Fibroblast of the aortic adventitia (primary cell): ENCODE measurements at regions not wholly inside any gene's neighbourhood (a gene's known extent, or its start where the extent isn't known, plus 50 kb on each side); places are given as distances from the start of the nearest gene placed in this dataset.

Source experiments
- DNase-seq: peaks from one replicate; pipeline ENCODE4 v3.0.0-alpha.2; 2010; ENCODE audit warnings: low read depth
- H3K4me3 ChIP-seq: 2 replicates; pipeline ENCODE4 v1.5.1; 2011; ENCODE audit warnings: low read depth, mild to moderate bottlenecking, control low read depth, low read length, moderate library complexity
- CTCF ChIP-seq: IDR thresholded peaks from 2 replicates; pipeline ENCODE4 v1.5.1; 2011; ENCODE audit warnings: mild to moderate bottlenecking, low read length, control low read depth, inconsistent platforms; ENCODE audit not compliant: insufficient read depth

DNA sequence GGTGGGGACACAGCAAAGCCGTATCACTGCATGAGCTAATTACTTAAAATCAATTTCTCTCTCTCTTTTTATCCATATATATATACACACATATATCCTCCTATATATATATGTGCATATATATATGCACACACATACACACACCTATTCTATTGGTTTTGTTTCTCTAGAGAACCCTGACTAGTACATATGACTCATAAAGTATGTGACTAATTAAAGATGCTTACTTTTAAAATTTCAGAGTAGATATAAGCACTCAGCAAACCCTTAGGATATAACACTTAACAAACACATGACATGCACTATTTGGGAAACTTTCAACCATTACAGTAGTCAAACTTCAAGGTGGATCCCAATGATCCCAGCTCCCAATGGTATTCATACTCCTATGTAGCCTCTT lies 732.6 kb downstream of the ROBO2 start:
- H3K4me3 ChIP-seq: no peak overlapping the region
- no peak for DNase-seq
- TF ChIP-seq CTCF: no peak

GRCh38 chr3:77773084-77773483 lies 733.2 kb downstream of the ROBO2 start:
- DNase-seq: no peak
- TF ChIP-seq CTCF: no peak
- H3K4me3 ChIP-seq: no peak overlapping the region

GRCh38 chr3:77780278-77780996 lies 740.5 kb downstream of the ROBO2 start:
- no peak for DNase-seq
- H3K4me3 ChIP-seq: no peak overlapping the region
- TF ChIP-seq CTCF: no peak

DNA sequence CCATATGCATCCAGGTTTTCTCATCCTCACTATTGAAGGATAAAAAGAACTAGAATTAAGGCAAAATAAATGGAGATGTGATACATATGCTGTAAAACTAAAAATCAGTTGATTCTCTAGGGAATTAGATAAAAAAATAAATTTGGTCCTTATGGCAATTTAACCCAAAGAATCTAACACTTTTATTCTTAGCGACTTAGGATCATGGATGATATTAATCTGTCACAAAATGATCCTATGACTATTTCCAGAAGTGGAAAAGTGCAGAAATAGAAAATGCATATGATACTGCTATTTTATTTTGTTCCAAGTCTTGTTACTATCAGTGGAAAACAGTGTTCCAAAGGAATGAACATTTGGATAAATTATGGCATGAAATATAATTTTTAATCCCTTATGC lies 746.3 kb downstream of the ROBO2 start:
- H3K4me3 ChIP-seq: no peak overlapping the region
- TF ChIP-seq CTCF: no peak
- DNase-seq: no peak

- TF ChIP-seq CTCF: no peak
- H3K4me3 ChIP-seq: no peak overlapping the region
- no peak for DNase-seq
These were observed 755.1 kb downstream of the ROBO2 start for GRCh38 chr3:77795013-77795412.

DNA sequence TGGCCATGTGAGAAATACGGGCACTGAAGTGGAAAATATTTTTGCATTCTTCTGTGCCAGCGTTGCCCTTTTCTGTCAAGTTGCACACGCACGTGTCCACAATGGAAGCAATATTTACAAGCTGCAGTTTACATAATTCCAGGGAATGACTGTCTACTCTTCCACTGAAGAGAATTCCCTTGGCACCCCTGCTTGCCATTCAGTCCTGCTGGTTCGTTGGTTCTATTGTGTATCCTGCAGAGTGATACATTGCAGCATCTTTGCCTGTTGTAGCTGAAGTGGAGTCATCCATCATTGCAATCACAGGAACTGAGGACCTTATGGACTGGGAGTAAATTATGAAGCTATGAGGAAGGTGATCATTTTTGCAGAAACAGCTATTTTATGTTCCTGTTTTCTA lies 759.4 kb downstream of the ROBO2 start:
- DNase-seq: no peak
- no peak for TF ChIP-seq CTCF
- H3K4me3 ChIP-seq: no peak overlapping the region

GRCh38 chr3:77800893-77801292 lies 761.0 kb downstream of the ROBO2 start:
- no peak for TF ChIP-seq CTCF
- H3K4me3 ChIP-seq: no peak overlapping the region
- no peak for DNase-seq
